ENCODE measurements at regions not wholly inside any gene's neighbourhood (a gene's known extent, or its start where the extent isn't known, plus 50 kb on each side); places are given as distances from the start of the nearest gene placed in this dataset.

GRCh38 chr3:182117583-182117982, 405.9 kb downstream of the SOX2 start:
- Histone ChIP-seq H3K27ac (ENCODE audit: low read length) (no peak overlapping the region), H3K4me1 (ENCODE audit: control insufficient read depth, insufficient read depth, low read length) (no peaks in the 10 kb centered on the region), H3K27me3 (ENCODE audit: control insufficient read depth, insufficient read depth, low read length) (peaks cover 7% of the 10 kb centered on the region; the same call in 1 of the 2 replicates), H3K36me3 (ENCODE audit: control insufficient read depth, insufficient read depth, low read length) (no peaks in the 10 kb centered on the region), H3K4me3 (ENCODE audit: low read length) (no peak overlapping the region), H3K9me3 (ENCODE audit: control insufficient read depth, insufficient read depth, low read length) (no peaks in the 10 kb centered on the region)
- DNase-seq (ENCODE audit: low read depth, low spot score) = no peak
- WGBS (ENCODE audit: insufficient coverage, insufficient read length) = no CpG with 5 or more reads among the region's 5 CpGs

GRCh38 chr3:182118066-182118465, 406.3 kb downstream of the SOX2 start:
- Histone ChIP-seq H3K36me3 (ENCODE audit: control insufficient read depth, insufficient read depth, low read length) (no peaks in the 10 kb centered on the region), H3K4me1 (ENCODE audit: control insufficient read depth, insufficient read depth, low read length) (no peaks in the 10 kb centered on the region), H3K27ac (ENCODE audit: low read length) (no peak overlapping the region), H3K27me3 (ENCODE audit: control insufficient read depth, insufficient read depth, low read length) (peaks cover 7% of the 10 kb centered on the region; the same call in 1 of the 2 replicates), H3K4me3 (ENCODE audit: low read length) (no peak overlapping the region), H3K9me3 (ENCODE audit: control insufficient read depth, insufficient read depth, low read length) (no peaks in the 10 kb centered on the region)
- no peak for DNase-seq (ENCODE audit: low read depth, low spot score)
- no CpG with 5 or more reads among the region's 4 CpGs for WGBS (ENCODE audit: insufficient coverage, insufficient read length)

- WGBS (ENCODE audit: insufficient coverage, insufficient read length) = no CpG with 5 or more reads among the region's 2 CpGs
Measured at GRCh38 chr3:182121401-182121800, 409.7 kb downstream of the SOX2 start.

DNA sequence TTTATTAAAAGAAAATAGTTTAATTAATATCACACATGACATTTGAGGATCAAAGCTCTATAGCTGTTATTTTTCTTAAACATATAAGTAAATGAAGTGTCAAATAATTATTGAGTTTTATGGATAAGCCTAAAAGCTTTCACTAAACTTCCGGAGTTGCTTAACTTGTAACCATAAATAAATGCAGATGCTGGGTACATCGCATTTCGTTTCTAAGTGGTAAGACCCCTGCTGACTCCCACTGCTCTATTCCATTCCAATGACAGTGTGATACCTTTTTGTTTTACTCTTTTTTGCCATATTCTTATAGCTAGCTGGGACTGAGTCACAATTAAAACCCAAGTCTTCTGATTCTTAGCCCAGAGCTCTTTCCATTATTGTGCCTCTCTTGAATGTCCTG, 411.1 kb downstream of the SOX2 start:
- H3K27me3 ChIP-seq (ENCODE audit: control insufficient read depth, insufficient read depth, low read length) = peaks cover 9% of the 10 kb centered on the region; the same call in 1 of the 2 replicates
- H3K4me3 ChIP-seq (ENCODE audit: low read length) = no peak overlapping the region
- no peaks in the 10 kb centered on the region for H3K36me3 ChIP-seq (ENCODE audit: control insufficient read depth, insufficient read depth, low read length)
- no peaks in the 10 kb centered on the region for H3K9me3 ChIP-seq (ENCODE audit: control insufficient read depth, insufficient read depth, low read length)
- no peak for DNase-seq (ENCODE audit: low read depth, low spot score)
- H3K4me1 ChIP-seq (ENCODE audit: control insufficient read depth, insufficient read depth, low read length) = no peaks in the 10 kb centered on the region; the same call in 1 of the 2 replicates
- WGBS (ENCODE audit: insufficient coverage, insufficient read length) = no CpG with 5 or more reads among the region's 3 CpGs
- H3K27ac ChIP-seq (ENCODE audit: low read length) = no peak overlapping the region

More at GRCh38 chr3:182121401-182121800, 409.7 kb downstream of the SOX2 start:
- no peak overlapping the region for H3K27ac ChIP-seq (ENCODE audit: low read length)
- H3K4me3 ChIP-seq (ENCODE audit: low read length) = no peak overlapping the region
- H3K4me1 ChIP-seq (ENCODE audit: control insufficient read depth, insufficient read depth, low read length) = no peaks in the 10 kb centered on the region
- no peaks in the 10 kb centered on the region for H3K9me3 ChIP-seq (ENCODE audit: control insufficient read depth, insufficient read depth, low read length)
- H3K27me3 ChIP-seq (ENCODE audit: control insufficient read depth, insufficient read depth, low read length) = peaks cover 9% of the 10 kb centered on the region; the same call in 1 of the 2 replicates
- no peaks in the 10 kb centered on the region for H3K36me3 ChIP-seq (ENCODE audit: control insufficient read depth, insufficient read depth, low read length)
- no peak for DNase-seq (ENCODE audit: low read depth, low spot score)

GRCh38 chr3:182124187-182124586, 412.5 kb downstream of the SOX2 start:
- no peak for DNase-seq (ENCODE audit: low read depth, low spot score)
- H3K36me3 ChIP-seq (ENCODE audit: control insufficient read depth, insufficient read depth, low read length) = no peaks in the 10 kb centered on the region
- H3K4me1 ChIP-seq (ENCODE audit: control insufficient read depth, insufficient read depth, low read length) = no peaks in the 10 kb centered on the region; the same call in 1 of the 2 replicates
- no peak overlapping the region for H3K4me3 ChIP-seq (ENCODE audit: low read length)
- WGBS (ENCODE audit: insufficient coverage, insufficient read length) = no CpG with 5 or more reads among the region's 3 CpGs
- H3K9me3 ChIP-seq (ENCODE audit: control insufficient read depth, insufficient read depth, low read length) = no peaks in the 10 kb centered on the region
- H3K27me3 ChIP-seq (ENCODE audit: control insufficient read depth, insufficient read depth, low read length) = peaks cover 9% of the 10 kb centered on the region; the same call in 1 of the 2 replicates
- no peak overlapping the region for H3K27ac ChIP-seq (ENCODE audit: low read length)

GRCh38 chr3:182124716-182125115, 413.0 kb downstream of the SOX2 start:
- no peak overlapping the region for H3K27ac ChIP-seq (ENCODE audit: low read length)
- no peaks in the 10 kb centered on the region for H3K36me3 ChIP-seq (ENCODE audit: control insufficient read depth, insufficient read depth, low read length)
- no peak overlapping the region for H3K4me3 ChIP-seq (ENCODE audit: low read length)
- H3K9me3 ChIP-seq (ENCODE audit: control insufficient read depth, insufficient read depth, low read length) = no peaks in the 10 kb centered on the region
- DNase-seq (ENCODE audit: low read depth, low spot score) = no peak
- peaks cover 9% of the 10 kb centered on the region; the same call in 1 of the 2 replicates for H3K27me3 ChIP-seq (ENCODE audit: control insufficient read depth, insufficient read depth, low read length)
- H3K4me1 ChIP-seq (ENCODE audit: control insufficient read depth, insufficient read depth, low read length) = peaks cover 3% of the 10 kb centered on the region; the same call in 1 of the 2 replicates
- no CpG with 5 or more reads among the region's 1 CpG for WGBS (ENCODE audit: insufficient coverage, insufficient read length)

GRCh38 chr3:182129740-182130139, 418.0 kb downstream of the SOX2 start:
- H3K4me1 ChIP-seq (ENCODE audit: control insufficient read depth, insufficient read depth, low read length) = peaks cover 3% of the 10 kb centered on the region; the same call in 1 of the 2 replicates
- H3K27ac ChIP-seq (ENCODE audit: low read length) = no peak overlapping the region
- WGBS (ENCODE audit: insufficient coverage, insufficient read length) = no CpG with 5 or more reads among the region's 9 CpGs
- DNase-seq (ENCODE audit: low read depth, low spot score) = no peak
- no peaks in the 10 kb centered on the region for H3K9me3 ChIP-seq (ENCODE audit: control insufficient read depth, insufficient read depth, low read length)
- H3K36me3 ChIP-seq (ENCODE audit: control insufficient read depth, insufficient read depth, low read length) = no peaks in the 10 kb centered on the region
- H3K27me3 ChIP-seq (ENCODE audit: control insufficient read depth, insufficient read depth, low read length) = no peaks in the 10 kb centered on the region; the same call in 1 of the 2 replicates
- no peak overlapping the region for H3K4me3 ChIP-seq (ENCODE audit: low read length)

GRCh38 chr3:182133752-182134151, 422.0 kb downstream of the SOX2 start:
- no peaks in the 10 kb centered on the region for H3K27me3 ChIP-seq (ENCODE audit: control insufficient read depth, insufficient read depth, low read length)
- no peak overlapping the region for H3K27ac ChIP-seq (ENCODE audit: low read length)
- no peaks in the 10 kb centered on the region for H3K9me3 ChIP-seq (ENCODE audit: control insufficient read depth, insufficient read depth, low read length)
- no peak overlapping the region for H3K4me3 ChIP-seq (ENCODE audit: low read length)
- WGBS (ENCODE audit: insufficient coverage, insufficient read length) = no CpG with 5 or more reads among the region's 2 CpGs
- 0 out of 2 replicates have a peak, but pooled peaks cover 3% of the 10 kb centered on the region for H3K4me1 ChIP-seq (ENCODE audit: control insufficient read depth, insufficient read depth, low read length)
- no peak for DNase-seq (ENCODE audit: low read depth, low spot score)
- H3K36me3 ChIP-seq (ENCODE audit: control insufficient read depth, insufficient read depth, low read length) = no peaks in the 10 kb centered on the region

- no peak for DNase-seq (ENCODE audit: low read depth, low spot score)
- Histone ChIP-seq H3K9me3 (ENCODE audit: control insufficient read depth, insufficient read depth, low read length) (no peaks in the 10 kb centered on the region), H3K4me3 (ENCODE audit: low read length) (no peak overlapping the region), H3K27ac (ENCODE audit: low read length) (no peak overlapping the region), H3K36me3 (ENCODE audit: control insufficient read depth, insufficient read depth, low read length) (no peaks in the 10 kb centered on the region), H3K4me1 (ENCODE audit: control insufficient read depth, insufficient read depth, low read length) (no peaks in the 10 kb centered on the region; the same call in 1 of the 2 replicates), H3K27me3 (ENCODE audit: control insufficient read depth, insufficient read depth, low read length) (no peaks in the 10 kb centered on the region)
- WGBS (ENCODE audit: insufficient coverage, insufficient read length) = no CpG with 5 or more reads among the region's 2 CpGs
Measured at GRCh38 chr3:182135056-182135455, 423.3 kb downstream of the SOX2 start.

DNA sequence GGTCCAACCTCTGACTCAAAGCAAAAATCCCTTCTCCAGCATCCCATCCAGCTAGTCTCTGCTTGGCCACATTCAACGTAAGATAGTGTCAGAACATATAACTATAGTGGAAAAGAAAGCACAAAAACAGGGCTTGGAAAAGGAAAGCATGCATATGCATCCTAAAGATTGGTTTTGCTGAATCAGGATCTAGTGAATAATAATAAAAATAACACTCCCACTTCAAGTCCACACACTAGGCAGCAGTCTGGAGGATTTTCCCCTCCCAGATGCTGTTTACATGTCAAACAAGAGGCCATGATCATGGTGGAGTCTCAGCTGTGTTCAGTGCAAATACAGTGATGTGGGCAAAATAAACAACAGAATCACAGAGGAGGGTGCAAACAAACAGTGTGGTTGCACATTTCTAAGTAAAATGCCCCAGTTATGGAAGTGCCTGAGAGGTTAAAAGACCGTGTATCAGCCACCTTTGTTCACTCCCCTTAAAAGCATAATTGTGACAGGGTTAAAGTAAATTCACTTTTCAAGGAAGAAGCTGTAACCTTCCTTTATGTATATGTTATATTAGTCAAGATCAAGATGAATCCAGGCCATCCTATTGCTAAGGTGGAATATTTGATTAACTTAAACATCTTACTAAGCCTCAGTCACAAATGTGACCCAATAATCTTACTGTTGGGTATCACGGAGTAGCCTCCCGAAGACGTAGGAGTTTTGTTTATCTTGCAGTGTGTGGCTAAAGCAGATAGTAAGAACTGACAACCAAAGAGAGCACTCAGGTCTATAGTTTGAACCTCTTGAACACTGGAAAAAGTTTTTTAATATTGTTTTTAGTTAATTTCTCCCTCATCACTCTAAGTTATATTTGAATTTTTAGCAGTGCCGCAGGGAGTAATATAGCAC, 424.5 kb downstream of the SOX2 start:
- no peaks in the 10 kb centered on the region for H3K36me3 ChIP-seq (ENCODE audit: control insufficient read depth, insufficient read depth, low read length)
- no CpG with 5 or more reads among the region's 6 CpGs for whole genome bisulfite sequencing (ENCODE audit: insufficient coverage, insufficient read length)
- no peaks in the 10 kb centered on the region; the same call in 1 of the 2 replicates for H3K27me3 ChIP-seq (ENCODE audit: control insufficient read depth, insufficient read depth, low read length)
- H3K9me3 ChIP-seq (ENCODE audit: control insufficient read depth, insufficient read depth, low read length) = no peaks in the 10 kb centered on the region
- peaks cover 1% of the 10 kb centered on the region; the same call in 1 of the 2 replicates for H3K4me1 ChIP-seq (ENCODE audit: control insufficient read depth, insufficient read depth, low read length)
- DNase-seq (ENCODE audit: low read depth, low spot score) = no peak
- no peak overlapping the region for H3K4me3 ChIP-seq (ENCODE audit: low read length)
- H3K27ac ChIP-seq (ENCODE audit: low read length) = no peak overlapping the region

Measured in iPS DF 6.9 (cell line).